ENCODE measurements at regions not wholly inside any gene's neighbourhood (a gene's known extent, or its start where the extent isn't known, plus 50 kb on each side); places are given as distances from the start of the nearest gene placed in this dataset.

GRCh38 chr15:69712991-69713390 lies 260.4 kb downstream of the RPLP1 start:
- no peak for DNase-seq (ENCODE audit: low spot score)

- no peak for DNase-seq (ENCODE audit: low spot score)
Observed at GRCh38 chr15:69713726-69714559, 261.3 kb downstream of the RPLP1 start.

- DNase-seq (ENCODE audit: low spot score), result no peak
Observed at GRCh38 chr15:69715210-69715609, 262.6 kb downstream of the RPLP1 start.

GRCh38 chr15:69718436-69718835 lies 265.8 kb downstream of the RPLP1 start:
- DNase-seq (ENCODE audit: low spot score), result no peak

GRCh38 chr15:69718916-69719315 lies 266.3 kb downstream of the RPLP1 start:
- no peak for DNase-seq (ENCODE audit: low spot score)

GRCh38 chr15:69719527-69720240 lies 267.1 kb downstream of the RPLP1 start:
- no peak for DNase-seq (ENCODE audit: low spot score)

GRCh38 chr15:69720536-69720935 lies 267.9 kb downstream of the RPLP1 start:
- no peak for DNase-seq (ENCODE audit: low spot score)

GRCh38 chr15:69722924-69723323 lies 270.3 kb downstream of the RPLP1 start:
- no peak for DNase-seq (ENCODE audit: low spot score)

- DNase-seq (ENCODE audit: low spot score), result no peak
Observed at GRCh38 chr15:69723404-69724096, 270.9 kb downstream of the RPLP1 start.

GRCh38 chr15:69724333-69724732 lies 271.7 kb downstream of the RPLP1 start:
- no peak for DNase-seq (ENCODE audit: low spot score)

- DNase-seq (ENCODE audit: low spot score), result no peak
Observed at GRCh38 chr15:69725275-69725674, 272.7 kb downstream of the RPLP1 start.

- DNase-seq (ENCODE audit: low spot score), result no peak
Observed at GRCh38 chr15:69725957-69726356, 273.3 kb downstream of the RPLP1 start.

GRCh38 chr15:69727121-69727924 lies 274.7 kb downstream of the RPLP1 start:
- no peak for DNase-seq (ENCODE audit: low spot score)

GRCh38 chr15:69729167-69729748 lies 276.6 kb downstream of the RPLP1 start:
- DNase-seq (ENCODE audit: low spot score), result peak; percentile 27

- no peak for DNase-seq (ENCODE audit: low spot score)
Observed at GRCh38 chr15:69730281-69731080, 277.9 kb downstream of the RPLP1 start.

- DNase-seq (ENCODE audit: low spot score), result no peak
Observed at GRCh38 chr15:69731081-69731330, 278.4 kb downstream of the RPLP1 start.

GRCh38 chr15:69731581-69731980 lies 279.0 kb downstream of the RPLP1 start:
- DNase-seq (ENCODE audit: low spot score), result no peak

GRCh38 chr15:69732133-69732532 lies 279.5 kb downstream of the RPLP1 start:
- no peak for DNase-seq (ENCODE audit: low spot score)

- no peak for DNase-seq (ENCODE audit: low spot score)
Observed at GRCh38 chr15:69734699-69735098, 282.1 kb downstream of the RPLP1 start.

- no peak for DNase-seq (ENCODE audit: low spot score)
Observed at GRCh38 chr15:69735121-69735520, 282.5 kb downstream of the RPLP1 start.

GRCh38 chr15:69736161-69736560 lies 283.5 kb downstream of the RPLP1 start:
- DNase-seq (ENCODE audit: low spot score), result no peak

All from COLO829 (cell line).